LNCAP (cell line): ENCODE measurements at regions not wholly inside any gene's neighbourhood (a gene's known extent, or its start where the extent isn't known, plus 50 kb on each side); places are given as distances from the start of the nearest gene placed in this dataset.

Experiments
- TF ChIP-seq, protein P1 (sequence below): fragments of 450-650 bp; IDR thresholded peaks from 2 replicates; pipeline ENCODE4 v1.5.1; 2017; ENCODE audit warnings: mild to moderate bottlenecking

DNA sequence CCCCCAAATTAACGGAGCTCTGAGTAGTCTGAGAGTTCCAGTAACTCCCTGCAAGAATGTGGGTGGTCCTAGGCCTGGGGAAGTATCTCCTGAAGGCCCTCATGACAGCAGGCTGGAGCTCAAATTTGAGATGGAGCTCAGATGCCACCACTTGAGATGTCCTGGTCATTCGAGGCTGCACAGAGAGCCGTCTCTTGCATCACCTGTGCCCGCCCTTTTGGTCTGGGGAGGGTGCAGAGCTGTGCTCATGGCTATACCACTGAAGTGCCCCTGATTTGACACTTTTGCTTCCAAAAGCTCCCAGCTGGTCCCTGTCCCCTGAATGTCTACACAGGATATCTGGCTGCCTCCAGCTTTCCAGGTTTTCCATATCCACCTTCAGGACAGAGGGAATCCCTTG is 214.0 kb upstream of the B3GAT1 start:
- TF ChIP-seq, protein P1, sequence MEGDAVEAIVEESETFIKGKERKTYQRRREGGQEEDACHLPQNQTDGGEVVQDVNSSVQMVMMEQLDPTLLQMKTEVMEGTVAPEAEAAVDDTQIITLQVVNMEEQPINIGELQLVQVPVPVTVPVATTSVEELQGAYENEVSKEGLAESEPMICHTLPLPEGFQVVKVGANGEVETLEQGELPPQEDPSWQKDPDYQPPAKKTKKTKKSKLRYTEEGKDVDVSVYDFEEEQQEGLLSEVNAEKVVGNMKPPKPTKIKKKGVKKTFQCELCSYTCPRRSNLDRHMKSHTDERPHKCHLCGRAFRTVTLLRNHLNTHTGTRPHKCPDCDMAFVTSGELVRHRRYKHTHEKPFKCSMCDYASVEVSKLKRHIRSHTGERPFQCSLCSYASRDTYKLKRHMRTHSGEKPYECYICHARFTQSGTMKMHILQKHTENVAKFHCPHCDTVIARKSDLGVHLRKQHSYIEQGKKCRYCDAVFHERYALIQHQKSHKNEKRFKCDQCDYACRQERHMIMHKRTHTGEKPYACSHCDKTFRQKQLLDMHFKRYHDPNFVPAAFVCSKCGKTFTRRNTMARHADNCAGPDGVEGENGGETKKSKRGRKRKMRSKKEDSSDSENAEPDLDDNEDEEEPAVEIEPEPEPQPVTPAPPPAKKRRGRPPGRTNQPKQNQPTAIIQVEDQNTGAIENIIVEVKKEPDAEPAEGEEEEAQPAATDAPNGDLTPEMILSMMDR: no peak

DNA sequence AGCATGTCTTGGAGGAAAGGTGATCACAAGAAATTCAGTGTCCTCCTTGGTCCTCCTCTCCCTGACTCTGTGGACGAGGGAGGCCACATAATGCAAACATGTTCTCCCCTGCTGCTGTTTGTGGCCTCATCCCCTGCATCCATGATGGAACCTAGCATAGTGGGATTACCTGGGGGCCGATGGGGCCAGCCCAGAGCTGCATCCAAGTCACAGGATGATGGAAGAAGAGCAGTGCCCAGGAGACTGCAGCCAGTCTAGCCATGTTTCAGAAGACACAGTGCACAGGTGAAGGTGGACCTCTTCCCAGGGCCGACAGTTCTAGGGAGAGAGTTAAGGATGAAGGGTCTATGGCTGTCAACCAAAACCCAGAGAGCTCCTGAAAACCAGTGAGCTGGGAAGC is 213.6 kb upstream of the B3GAT1 start:
- TF ChIP-seq, protein P1: no peak

DNA sequence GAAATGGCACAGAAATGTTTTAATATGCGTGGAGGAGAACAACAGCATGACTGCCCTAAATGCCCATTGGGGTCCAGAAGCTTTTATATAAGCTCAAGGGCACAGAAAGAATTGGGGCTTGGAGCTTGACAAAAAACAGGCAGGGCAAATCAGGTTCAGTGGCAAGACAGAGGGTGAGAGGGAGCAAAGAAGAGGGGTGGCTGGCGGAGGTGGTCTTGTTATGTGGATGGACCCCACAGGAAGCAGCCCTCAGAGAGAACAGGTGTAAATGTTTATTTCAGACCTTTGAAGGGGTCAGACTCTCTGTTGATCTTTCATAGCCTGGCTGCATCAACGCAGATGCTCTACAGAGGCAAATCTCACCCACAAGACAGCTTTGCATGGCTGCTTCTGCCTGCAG is 213.1 kb upstream of the B3GAT1 start:
- TF ChIP-seq, protein P1: no peak

DNA sequence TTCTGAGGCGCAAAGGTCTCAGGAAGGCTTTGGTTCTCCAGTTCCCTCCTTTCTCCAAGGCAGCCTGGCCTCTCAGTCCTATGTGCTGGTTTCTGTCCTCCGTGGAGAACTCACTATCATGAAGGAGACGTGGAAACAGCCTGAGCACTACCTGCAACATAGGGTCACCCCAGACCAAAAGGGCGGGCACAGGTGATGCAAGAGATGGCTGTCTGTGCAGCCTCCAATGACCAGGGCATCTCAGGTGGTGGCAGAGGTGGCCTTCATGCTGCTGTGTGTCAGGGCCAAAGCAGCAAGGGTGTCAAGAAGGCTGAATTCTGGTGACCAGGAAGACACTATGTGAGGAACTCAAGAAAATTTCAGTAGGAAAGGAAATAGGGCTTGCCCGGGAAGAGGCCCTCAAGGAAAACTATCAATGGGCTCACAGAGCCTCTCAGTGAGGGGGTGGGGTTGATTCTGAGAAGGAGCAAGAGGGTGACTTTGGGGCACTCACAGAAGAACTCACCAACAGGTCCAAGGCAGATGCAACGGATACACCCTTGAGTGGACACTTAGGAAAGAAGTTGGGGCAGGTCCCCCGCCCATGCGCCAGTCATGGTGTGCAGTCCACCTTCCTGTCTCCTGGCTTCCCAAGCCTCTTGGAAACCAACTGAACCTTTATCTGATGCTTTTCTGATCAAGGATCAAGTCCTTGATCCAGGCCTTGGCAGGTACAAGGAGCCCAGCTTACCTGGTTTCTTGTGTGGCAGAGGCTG is 212.3 kb upstream of the B3GAT1 start:
- TF ChIP-seq, protein P1: no peak

DNA sequence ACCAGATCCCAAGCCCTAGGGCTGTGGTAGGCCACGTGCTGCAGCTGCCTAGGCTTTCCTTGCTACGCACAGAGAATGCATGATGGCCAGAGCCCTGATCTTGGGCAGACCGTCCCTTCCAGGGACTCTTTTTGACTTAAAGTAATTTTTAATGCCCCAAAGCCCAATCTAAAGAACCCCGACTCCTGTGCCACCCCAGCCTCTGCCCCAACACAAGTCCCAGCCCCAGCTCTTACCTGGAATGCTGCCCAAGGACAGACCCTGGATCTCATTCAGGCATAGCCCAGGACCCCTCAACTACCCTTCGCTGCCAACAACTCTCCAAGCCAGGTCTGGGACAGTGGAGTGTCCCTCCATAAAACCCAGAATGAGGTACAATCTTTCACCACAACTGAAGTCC is 211.7 kb upstream of the B3GAT1 start:
- TF ChIP-seq, protein P1: no peak

DNA sequence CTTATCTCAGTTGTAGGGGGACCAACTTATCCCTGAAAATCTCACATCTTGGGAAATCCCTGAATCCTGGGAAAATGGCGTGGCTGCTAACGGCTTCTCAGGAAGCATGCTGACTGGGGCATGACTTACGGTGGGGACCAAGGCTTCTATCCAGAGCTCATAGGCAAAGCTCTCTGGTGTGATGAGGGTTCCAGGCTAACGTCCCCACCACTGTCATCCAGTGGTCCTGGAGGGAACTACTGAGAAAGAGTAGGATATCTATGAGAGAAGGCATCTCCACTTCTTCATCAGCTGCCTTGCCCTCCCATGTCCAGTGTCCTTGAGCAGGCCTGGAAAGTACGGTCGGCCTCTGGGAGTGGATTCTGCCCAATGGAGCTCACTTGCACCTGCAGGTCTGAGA is 210.4 kb upstream of the B3GAT1 start:
- TF ChIP-seq, protein P1: no peak

DNA sequence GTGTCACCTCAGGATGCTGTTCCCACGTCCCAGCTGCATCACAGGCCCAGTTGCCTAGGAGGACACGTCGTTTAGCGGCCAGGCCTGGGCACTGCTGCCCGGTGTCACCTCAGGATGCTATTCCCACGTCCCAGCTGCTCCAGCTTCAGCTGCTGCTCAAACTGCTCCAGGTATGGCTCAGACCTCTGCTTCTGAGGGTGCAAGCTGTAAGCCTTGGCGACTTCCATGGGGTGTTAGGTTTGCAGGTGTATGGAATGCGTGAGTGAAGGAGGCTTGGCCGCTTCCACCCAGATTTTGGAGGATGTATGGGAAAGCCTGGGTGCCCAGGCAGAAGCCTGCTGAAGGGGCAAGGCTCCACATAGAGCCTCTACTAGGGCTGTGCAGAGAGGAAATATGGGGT is 205.3 kb upstream of the B3GAT1 start:
- TF ChIP-seq, protein P1: no peak

DNA sequence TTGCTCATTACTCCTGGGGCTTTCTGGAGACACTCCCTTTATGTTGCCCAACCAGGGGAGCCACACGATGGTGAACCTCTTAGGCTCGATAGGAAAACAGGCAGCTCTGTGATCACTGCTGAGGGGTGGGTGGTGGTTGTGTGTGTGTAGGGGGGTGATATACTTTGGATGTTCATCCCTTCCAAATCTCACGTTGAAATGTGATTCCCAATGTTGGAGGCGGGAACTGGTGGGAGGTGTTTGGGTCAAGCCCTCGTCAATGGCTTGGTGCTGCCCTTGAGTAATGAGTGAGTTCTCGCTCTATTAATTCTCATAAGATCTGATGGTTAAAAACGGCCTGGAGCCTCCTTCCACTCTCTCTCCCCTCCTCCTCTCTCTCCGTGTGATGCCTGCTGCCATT is 204.0 kb upstream of the B3GAT1 start:
- TF ChIP-seq, protein P1: no peak
